ENCODE measurements at regions not wholly inside any gene's neighbourhood (a gene's known extent, or its start where the extent isn't known, plus 50 kb on each side); places are given as distances from the start of the nearest gene placed in this dataset.

DNA sequence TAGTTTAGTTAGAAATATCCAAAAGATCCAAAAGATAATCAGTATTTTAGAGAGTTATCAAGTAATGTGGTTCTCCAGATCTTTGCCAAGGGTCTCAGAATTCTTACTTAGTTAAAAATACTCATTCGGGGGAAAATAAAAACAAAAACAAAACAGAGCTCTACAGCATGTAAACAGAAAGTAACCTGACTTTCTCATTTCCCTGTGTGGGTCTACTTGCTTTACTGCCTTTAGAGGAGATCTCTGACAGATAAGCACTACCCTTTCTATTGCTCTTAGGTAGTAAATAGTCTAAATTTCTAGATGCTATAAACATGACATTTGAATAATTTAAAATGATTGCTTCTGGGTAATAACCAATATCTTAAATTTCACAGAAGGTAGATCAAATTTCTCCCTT, 371.8 kb downstream of the RPL10L start:
- Mint-ChIP-seq H3K27ac (no peak overlapping the region), H3K9me3 (peaks cover 0 to 7% (median 5%) of the 10 kb centered on the region in 7 donors), H3K27me3 (ENCODE audit: low read depth in 3 of 3) (no peaks in the 10 kb centered on the region), H3K36me3 (no peaks in the 10 kb centered on the region), H3K4me1 (no peaks in the 10 kb centered on the region), H3K4me3 (no peak overlapping the region)
- H2AFZ ChIP-seq (ENCODE audit: insufficient read depth, low read depth, low read length, poor library complexity, severe bottlenecking), result no peak overlapping the region
- 80% methylated on average over 1 of the region's 1 CpG for WGBS (ENCODE audit: insufficient coverage)
- H3K4me2 ChIP-seq (replicated peaks; ENCODE audit: extremely low read depth, low read length, poor library complexity, severe bottlenecking), result no peak overlapping the region
- DNase-seq, result no peak
- no peak overlapping the region for H3K27ac ChIP-seq (ENCODE audit: low read depth in 1 of 2, low read length in 2 of 2)
- H3K9ac ChIP-seq (ENCODE audit: insufficient read depth, low read length, poor library complexity, severe bottlenecking), result no peak overlapping the region
- H3K36me3 ChIP-seq (replicated peaks in 1 of 2; ENCODE audit: control insufficient read depth in 1 of 2, insufficient read depth in 2 of 2, low read length in 2 of 2), result no peaks in the 10 kb centered on the region
- no peaks in the 10 kb centered on the region for H3K4me1 ChIP-seq (ENCODE audit: control insufficient read depth in 1 of 2, insufficient read depth in 2 of 2, low read length in 2 of 2)
- H4K20me1 ChIP-seq (ENCODE audit: insufficient read depth, low read length), result no peaks in the 10 kb centered on the region
- H3K4me3 ChIP-seq (replicated peaks in 1 of 3; ENCODE audit: low read depth in 2 of 3, low read length in 3 of 3), result no peak overlapping the region
- H3K27me3 ChIP-seq (ENCODE audit: control insufficient read depth in 2 of 2, insufficient read depth in 2 of 2, low read length in 2 of 2), result no peaks in the 10 kb centered on the region
- no peaks in the 10 kb centered on the region for H3K9me3 ChIP-seq (replicated peaks in 1 of 2; ENCODE audit: control insufficient read depth in 1 of 2, insufficient read depth in 1 of 2, low read length in 2 of 2)
- intact Hi-C loops (cut with micrococcal nuclease), result no loop called here
- TF ChIP-seq, protein P1, sequence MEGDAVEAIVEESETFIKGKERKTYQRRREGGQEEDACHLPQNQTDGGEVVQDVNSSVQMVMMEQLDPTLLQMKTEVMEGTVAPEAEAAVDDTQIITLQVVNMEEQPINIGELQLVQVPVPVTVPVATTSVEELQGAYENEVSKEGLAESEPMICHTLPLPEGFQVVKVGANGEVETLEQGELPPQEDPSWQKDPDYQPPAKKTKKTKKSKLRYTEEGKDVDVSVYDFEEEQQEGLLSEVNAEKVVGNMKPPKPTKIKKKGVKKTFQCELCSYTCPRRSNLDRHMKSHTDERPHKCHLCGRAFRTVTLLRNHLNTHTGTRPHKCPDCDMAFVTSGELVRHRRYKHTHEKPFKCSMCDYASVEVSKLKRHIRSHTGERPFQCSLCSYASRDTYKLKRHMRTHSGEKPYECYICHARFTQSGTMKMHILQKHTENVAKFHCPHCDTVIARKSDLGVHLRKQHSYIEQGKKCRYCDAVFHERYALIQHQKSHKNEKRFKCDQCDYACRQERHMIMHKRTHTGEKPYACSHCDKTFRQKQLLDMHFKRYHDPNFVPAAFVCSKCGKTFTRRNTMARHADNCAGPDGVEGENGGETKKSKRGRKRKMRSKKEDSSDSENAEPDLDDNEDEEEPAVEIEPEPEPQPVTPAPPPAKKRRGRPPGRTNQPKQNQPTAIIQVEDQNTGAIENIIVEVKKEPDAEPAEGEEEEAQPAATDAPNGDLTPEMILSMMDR (IDR thresholded peaks at IDR 0.05), result no peak
- no peaks in the 10 kb centered on the region for H3K79me2 ChIP-seq (ENCODE audit: insufficient read depth, low read length)

DNA sequence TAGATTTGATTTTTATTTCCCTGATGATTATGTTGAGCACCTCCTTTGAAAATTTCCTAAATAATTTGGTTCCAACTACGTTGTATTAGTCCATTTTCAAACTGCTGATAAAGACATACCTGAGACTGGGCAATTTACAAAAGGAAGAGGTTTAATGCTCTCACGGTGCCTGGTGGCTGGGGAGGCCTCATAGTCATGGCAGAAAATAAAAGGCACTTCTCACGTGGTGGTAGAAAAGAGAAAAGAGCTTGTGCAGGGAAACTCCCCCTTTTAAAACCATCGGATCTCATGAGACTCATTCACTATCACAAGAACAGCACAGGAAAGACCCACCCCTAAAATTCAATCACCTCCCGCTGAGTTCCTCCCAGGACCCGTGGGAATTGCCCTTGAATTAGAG, 372.3 kb downstream of the RPL10L start:
- H3K4me1 Mint-ChIP-seq, result no peaks in the 10 kb centered on the region
- Histone ChIP-seq H3K4me3 (replicated peaks in 1 of 3; ENCODE audit: low read depth in 2 of 3, low read length in 3 of 3) (no peak overlapping the region), H3K9ac (ENCODE audit: insufficient read depth, low read length, poor library complexity, severe bottlenecking) (no peak overlapping the region), H2AFZ (ENCODE audit: insufficient read depth, low read depth, low read length, poor library complexity, severe bottlenecking) (no peak overlapping the region), H3K27ac (ENCODE audit: low read depth in 1 of 2, low read length in 2 of 2) (no peak overlapping the region), H3K36me3 (replicated peaks in 1 of 2; ENCODE audit: control insufficient read depth in 1 of 2, insufficient read depth in 2 of 2, low read length in 2 of 2) (no peaks in the 10 kb centered on the region), H3K4me2 (replicated peaks; ENCODE audit: extremely low read depth, low read length, poor library complexity, severe bottlenecking) (no peak overlapping the region), H3K27me3 (ENCODE audit: control insufficient read depth in 2 of 2, insufficient read depth in 2 of 2, low read length in 2 of 2) (no peaks in the 10 kb centered on the region), H3K9me3 (replicated peaks in 1 of 2; ENCODE audit: control insufficient read depth in 1 of 2, insufficient read depth in 1 of 2, low read length in 2 of 2) (no peaks in the 10 kb centered on the region), H3K4me1 (ENCODE audit: control insufficient read depth in 1 of 2, insufficient read depth in 2 of 2, low read length in 2 of 2) (no peaks in the 10 kb centered on the region), H3K79me2 (ENCODE audit: insufficient read depth, low read length) (no peaks in the 10 kb centered on the region), H4K20me1 (ENCODE audit: insufficient read depth, low read length) (no peaks in the 10 kb centered on the region)
- no peak for DNase-seq
- intact Hi-C loops (cut with micrococcal nuclease), result no loop called here
- TF ChIP-seq, protein P1 (IDR thresholded peaks at IDR 0.05), result no peak
- no peaks in the 10 kb centered on the region for H3K27me3 Mint-ChIP-seq (ENCODE audit: low read depth in 3 of 3)
- no peaks in the 10 kb centered on the region for H3K36me3 Mint-ChIP-seq
- no peak overlapping the region for H3K4me3 Mint-ChIP-seq
- WGBS (ENCODE audit: insufficient coverage), result 92% methylated on average over 2 of the region's 6 CpGs
- peak overlapping the region in 1 of 7 donors; percentile 26 for H3K27ac Mint-ChIP-seq
- peaks cover 0 to 7% (median 2%) of the 10 kb centered on the region in 7 donors for H3K9me3 Mint-ChIP-seq
